ENCODE measurements at regions not wholly inside any gene's neighbourhood (a gene's known extent, or its start where the extent isn't known, plus 50 kb on each side); places are given as distances from the start of the nearest gene placed in this dataset.

- TF ChIP-seq GLMP (CRISPR knock-in tag; IDR thresholded peaks at IDR 0.05; ENCODE audit: borderline replicate concordance) (no peak), ZBTB8A (CRISPR knock-in tag; IDR thresholded peaks at IDR 0.05; ENCODE audit: borderline replicate concordance, low read depth) (no peak), TRAFD1 (CRISPR knock-in tag; IDR thresholded peaks at IDR 0.05; ENCODE audit: borderline replicate concordance) (no peak), CBX2 (IDR thresholded peaks at IDR 0.05; ENCODE audit: low read depth, low read length) (no peak), CBX2 (CRISPR knock-in tag; IDR thresholded peaks at IDR 0.05; ENCODE audit: low read depth) (no peak), TERF1 (CRISPR knock-in tag; IDR thresholded peaks at IDR 0.05) (no peak), ISX (CRISPR knock-in tag; conservative IDR thresholded peaks at IDR 0.05) (no peak), MAFK (conservative IDR thresholded peaks at IDR 0.05 in 1 of 2, IDR thresholded peaks at IDR 0.05 in 1 of 2; ENCODE audit: low read length in 2 of 2) (no peak), SYNCRIP (IDR thresholded peaks at IDR 0.05; ENCODE audit: insufficient read depth, low read depth, low read length) (no peak), ZNF710 (CRISPR knock-in tag; IDR thresholded peaks at IDR 0.05; ENCODE audit: borderline replicate concordance) (no peak), CCDC6 (CRISPR knock-in tag; IDR thresholded peaks at IDR 0.05) (no peak), GPN1 (CRISPR knock-in tag; IDR thresholded peaks at IDR 0.05; ENCODE audit: borderline replicate concordance) (no peak), ZNF784 (CRISPR knock-in tag; IDR thresholded peaks at IDR 0.05; ENCODE audit: borderline replicate concordance) (no peak), U2AF1 (optimal IDR thresholded peaks at IDR 0.05; ENCODE audit: low read depth, low read length) (no peak), ZNF607 (CRISPR knock-in tag; IDR thresholded peaks at IDR 0.05; ENCODE audit: borderline replicate concordance) (no peak), TMF1 (CRISPR knock-in tag; IDR thresholded peaks at IDR 0.05; ENCODE audit: low read depth) (0 out of 2 replicates have a peak, but pooled peaks have one; percentile 36)
Observed at GRCh38 chr2:236968880-236969534, 116.7 kb upstream of the COPS8 start (continued).

Data from HepG2 (cell line).